CD4-positive, alpha-beta T cell treated with Interleukin-17A for 1 hour (primary cell): ENCODE measurements at regions not wholly inside any gene's neighbourhood (a gene's known extent, or its start where the extent isn't known, plus 50 kb on each side); places are given as distances from the start of the nearest gene placed in this dataset.

ENCODE experiments used
- DNase-seq: peaks from one replicate; pipeline ENCODE4 v3.0.0-alpha.2; 2020

- no peak for DNase-seq
These were observed 618.0 kb upstream of the ZEB2 start for GRCh38 chr2:145137901-145138300.

GRCh38 chr2:145137211-145137610 is 617.3 kb upstream of the ZEB2 start:
- DNase-seq = no peak

DNA sequence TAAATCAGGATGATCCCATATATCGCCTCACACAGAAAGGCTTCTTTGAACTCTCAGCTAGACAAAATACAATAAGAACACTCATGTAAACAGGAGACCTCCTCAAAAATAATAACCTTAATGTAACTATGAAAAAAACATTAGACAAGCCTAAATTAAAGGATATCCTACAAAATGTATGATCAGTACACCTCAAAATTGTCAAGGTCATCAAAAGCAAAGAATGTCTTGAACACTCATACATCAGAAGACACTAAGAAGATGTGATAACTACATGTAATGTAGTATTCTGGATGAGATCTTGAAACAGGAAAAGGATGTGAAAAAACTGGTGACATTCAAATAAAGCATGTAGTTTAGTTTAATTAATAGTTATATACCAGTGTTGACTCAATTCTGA is 616.8 kb upstream of the ZEB2 start:
- no peak for DNase-seq

- no peak for DNase-seq
These were observed 606.2 kb upstream of the ZEB2 start for GRCh38 chr2:145126146-145126545.

- no peak for DNase-seq
These were observed 604.2 kb upstream of the ZEB2 start for GRCh38 chr2:145124085-145124484.

DNA sequence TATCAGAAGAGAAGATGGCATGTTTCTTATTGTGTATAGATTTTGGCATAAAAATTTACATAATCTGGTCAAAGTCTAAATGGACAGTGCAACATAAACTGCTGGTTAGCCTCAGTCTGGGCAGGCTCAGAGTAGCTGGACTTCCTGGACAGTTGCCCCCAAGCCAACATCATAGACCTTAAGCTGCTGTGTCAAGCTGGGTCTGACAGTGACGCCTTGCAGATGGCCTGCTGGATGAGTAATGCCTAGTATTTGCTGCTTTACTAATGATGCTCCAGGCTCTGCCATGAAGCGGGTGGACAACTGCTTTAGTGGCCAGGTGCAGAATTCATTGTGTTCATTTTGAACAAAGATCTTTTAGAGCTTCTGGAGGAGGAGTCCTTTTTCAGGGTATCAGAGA is 603.7 kb upstream of the ZEB2 start:
- DNase-seq = no peak

DNA sequence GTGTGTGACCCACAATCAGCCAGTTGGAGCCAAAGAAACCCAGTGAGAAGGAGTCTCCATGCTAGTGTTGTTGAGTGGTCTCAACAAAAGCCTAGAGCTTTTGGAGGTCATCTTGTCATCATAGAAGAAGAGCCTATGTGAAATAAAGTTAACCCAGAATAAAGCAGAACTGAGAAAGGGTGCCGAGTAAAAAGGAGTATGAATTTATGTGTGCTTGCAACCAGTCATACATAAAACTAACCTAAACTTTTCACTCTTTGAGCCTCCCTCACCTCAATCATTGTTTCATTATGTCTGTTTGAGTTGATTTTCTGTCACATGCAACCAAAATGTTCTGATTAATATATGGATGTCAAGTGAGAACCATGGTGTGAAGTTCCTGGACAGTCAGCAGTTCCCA is 599.3 kb upstream of the ZEB2 start:
- no peak for DNase-seq

DNA sequence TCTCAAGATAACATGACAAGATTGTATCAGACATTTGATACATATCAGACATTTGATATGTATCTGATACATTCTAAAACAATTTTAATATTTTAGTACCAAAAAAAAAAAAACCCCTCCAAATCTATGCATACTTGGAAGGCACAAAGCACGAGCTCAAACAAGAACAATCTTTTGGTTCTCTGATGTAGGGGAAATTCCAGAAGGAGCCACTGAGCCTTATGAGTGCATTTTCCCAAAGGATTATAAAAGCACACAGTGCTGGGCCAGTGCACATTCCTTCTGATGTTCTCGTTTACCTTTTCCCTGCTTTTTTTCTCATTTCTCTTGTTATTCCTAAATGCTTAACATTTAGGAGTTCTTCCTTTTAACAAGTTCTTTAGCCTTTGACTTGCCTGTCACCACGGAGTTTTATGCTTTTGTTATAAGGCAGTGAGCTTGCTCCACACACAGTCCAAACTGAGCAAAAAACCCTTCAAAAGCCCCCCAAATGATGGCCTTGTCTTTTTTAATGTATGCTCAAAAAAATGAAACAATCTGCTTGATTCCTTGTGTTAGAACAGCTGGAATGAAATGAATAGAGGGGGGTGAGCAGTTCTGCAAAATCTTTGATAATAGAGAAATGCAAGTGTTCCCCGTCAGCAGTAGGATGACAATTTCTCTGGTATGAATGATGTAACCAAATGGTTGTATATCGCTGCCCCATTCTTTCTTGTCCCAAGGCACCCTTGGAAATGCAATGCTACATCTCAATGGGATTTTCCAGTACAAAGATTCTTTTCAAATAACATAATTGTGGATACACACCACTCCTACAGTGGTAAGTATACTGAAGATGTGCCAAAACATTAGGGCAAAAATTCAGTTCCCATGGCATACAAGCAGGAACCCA is 597.2 kb upstream of the ZEB2 start:
- no peak for DNase-seq

DNA sequence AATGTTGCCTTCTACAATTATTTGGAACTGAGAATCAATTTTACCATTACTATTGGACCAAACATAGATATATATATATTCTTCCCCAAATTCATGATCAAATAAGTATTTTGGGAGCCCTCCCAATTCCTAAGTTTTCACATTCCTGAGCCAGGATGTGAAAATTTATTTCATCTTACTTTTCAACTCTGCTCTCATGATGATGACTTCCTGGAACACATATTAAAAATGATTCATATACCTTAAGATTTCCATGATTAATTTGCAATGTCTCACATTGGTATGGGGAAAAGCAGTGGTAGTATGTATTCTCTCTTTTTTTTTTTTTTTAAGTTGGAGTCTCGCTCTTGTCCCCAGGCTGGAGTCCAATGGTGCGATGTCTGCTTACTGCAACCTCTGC is 596.1 kb upstream of the ZEB2 start:
- no peak for DNase-seq

- no peak for DNase-seq
These were observed 594.8 kb upstream of the ZEB2 start for GRCh38 chr2:145114726-145115125.

DNA sequence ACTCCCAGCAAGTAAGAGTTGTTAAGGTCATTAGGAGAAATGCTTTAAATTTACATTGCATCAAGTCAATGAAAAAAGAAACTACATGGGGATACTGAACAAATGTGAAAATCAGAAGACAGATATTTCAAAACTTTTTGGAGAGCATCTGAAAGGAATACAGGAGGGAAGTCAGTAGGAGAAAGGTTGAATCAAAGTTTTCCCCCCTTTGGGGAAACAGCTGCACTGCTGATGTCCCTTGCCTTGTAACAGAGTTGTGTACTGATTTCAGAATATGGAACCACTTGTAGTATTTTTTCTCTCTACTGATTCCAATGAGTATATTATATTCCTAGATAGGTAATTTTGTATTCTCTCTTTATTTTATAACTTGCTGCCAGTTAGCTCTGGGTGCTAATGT is 592.5 kb upstream of the ZEB2 start:
- DNase-seq = no peak

DNA sequence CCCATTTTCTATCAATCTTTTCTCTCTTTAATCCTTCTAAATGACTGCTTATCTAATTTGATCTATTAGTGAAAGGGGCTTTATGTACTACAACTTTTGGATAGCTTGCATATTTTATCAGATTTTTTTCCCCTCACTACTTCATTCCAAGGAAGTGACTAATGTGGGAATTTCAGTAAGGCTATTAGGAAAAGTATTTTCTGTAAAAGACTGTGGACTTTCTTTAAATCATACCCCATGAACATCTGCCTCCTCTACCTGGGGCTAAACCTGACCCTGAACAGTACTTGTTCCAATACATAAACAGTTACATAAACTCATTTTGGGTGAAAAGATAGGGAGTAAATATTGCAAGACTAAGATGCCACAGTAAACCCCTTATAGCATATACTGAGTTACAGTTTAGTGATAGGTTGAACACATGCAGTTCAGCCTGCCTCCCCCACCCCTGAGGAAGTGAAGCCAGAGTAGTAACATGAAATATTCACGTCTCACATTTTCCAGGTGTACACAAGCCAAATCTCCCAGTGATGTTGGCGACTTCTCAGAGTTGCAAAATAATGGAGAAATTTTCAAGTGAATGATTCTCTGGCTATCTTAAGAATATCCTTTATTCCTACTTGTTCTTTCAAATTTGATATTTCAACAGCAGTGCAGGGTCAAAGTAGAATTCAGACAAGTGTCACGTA is 590.9 kb upstream of the ZEB2 start:
- no peak for DNase-seq

- DNase-seq = no peak
These were observed 589.2 kb upstream of the ZEB2 start for GRCh38 chr2:145108959-145109710.

- DNase-seq = no peak
These were observed 588.5 kb upstream of the ZEB2 start for GRCh38 chr2:145108361-145108778.

GRCh38 chr2:145106293-145106692 is 586.4 kb upstream of the ZEB2 start:
- DNase-seq = no peak

DNA sequence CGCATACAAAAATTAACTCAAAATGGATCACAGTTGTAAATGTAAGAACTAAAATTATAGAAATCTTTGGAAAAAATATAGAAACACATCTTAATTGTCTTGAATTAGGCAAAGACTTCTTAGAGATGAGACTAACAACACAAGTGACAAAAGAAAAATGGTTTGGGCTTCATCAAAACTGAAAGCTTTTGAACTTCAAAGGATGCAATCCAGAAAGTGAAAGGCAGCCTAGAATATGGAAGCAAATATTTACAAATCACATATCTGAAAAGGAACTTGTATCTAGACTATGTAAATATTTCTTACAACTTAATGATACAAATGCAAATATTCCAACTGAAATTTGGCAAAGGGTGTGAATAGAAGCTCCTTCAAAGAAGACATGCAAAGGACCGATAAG is 582.8 kb upstream of the ZEB2 start:
- DNase-seq = no peak

DNA sequence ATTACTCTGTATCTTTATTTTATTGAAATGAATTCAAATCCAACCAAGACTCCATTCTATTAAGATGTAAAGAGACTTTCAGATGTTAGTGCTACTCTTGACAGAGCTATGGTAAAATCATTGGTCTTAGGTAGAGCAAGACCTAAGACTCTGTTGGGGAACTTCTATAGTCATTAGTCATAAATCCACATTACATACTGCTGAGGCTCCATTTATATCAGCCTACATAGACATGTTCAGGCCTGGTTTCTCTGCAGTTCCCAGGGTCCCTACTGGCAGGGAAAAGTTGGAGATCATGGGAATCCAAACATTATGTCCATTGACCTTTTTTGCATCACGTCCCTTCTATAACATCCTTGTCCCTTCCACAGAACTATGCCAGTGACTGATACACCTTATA is 580.4 kb upstream of the ZEB2 start:
- DNase-seq = no peak

GRCh38 chr2:145096582-145096981 is 576.7 kb upstream of the ZEB2 start:
- no peak for DNase-seq

DNA sequence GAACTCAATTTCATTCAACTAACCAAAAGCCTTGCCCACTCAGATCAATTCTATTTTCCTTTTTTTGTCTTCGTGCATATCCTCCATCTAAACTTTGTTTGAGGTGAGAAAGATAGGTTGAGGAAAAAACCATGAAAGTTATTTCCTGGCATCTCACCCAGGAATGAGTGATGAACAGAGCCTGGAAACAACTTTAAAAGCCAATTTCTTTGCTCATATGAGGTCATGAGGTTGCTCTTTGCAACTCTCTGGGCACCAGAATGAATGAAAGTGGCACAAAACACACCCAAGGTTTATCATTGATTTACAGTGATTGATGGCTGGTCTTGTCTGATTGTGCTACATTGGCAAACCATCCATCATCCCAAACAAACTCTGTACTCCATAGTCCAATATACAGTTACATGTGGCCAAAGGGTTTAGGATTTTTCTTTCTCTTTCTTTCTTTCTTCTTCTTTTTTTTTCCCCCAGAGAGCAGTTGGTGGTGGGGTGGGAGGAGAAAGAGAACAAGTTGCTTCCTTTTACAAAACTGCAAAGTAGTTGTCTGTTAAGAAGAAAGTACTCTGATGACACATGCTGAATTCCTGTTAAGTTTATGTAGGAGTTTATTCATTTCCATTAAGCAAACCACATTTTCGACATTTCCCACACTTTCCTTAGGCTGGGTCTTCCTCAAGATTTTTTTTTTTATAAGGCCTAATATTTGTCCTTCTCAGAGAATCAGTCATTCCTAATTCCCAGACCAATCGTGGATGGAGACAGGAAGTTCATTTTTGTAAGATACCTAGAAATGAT is 575.9 kb upstream of the ZEB2 start:
- no peak for DNase-seq

- DNase-seq = no peak
These were observed 574.5 kb upstream of the ZEB2 start for GRCh38 chr2:145094370-145094769.

DNA sequence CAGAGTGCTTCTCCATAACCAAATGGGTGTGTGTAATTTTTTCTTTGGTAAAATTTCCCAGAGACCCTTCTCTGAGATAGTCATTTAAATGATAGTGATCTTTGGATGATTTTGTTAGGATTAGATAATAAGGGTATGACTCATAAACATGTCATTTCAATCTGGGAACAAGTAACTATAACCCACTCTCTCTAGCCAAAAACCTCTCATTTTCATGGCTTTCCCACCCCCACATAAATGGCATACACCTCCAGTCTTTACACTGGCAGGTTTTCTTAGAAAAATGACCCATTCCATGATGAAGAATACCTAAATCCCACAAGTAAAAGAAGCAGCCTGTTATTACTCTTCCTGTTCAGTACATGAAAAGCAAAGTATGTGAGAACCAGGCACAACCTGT is 572.0 kb upstream of the ZEB2 start:
- no peak for DNase-seq

GRCh38 chr2:145090841-145091761 is 571.2 kb upstream of the ZEB2 start:
- DNase-seq = no peak
